ENCODE measurements at regions not wholly inside any gene's neighbourhood (a gene's known extent, or its start where the extent isn't known, plus 50 kb on each side); places are given as distances from the start of the nearest gene placed in this dataset.
A peak's percentile ranks its signal among the peaks of the same experiment; 100 is the strongest.

DNA sequence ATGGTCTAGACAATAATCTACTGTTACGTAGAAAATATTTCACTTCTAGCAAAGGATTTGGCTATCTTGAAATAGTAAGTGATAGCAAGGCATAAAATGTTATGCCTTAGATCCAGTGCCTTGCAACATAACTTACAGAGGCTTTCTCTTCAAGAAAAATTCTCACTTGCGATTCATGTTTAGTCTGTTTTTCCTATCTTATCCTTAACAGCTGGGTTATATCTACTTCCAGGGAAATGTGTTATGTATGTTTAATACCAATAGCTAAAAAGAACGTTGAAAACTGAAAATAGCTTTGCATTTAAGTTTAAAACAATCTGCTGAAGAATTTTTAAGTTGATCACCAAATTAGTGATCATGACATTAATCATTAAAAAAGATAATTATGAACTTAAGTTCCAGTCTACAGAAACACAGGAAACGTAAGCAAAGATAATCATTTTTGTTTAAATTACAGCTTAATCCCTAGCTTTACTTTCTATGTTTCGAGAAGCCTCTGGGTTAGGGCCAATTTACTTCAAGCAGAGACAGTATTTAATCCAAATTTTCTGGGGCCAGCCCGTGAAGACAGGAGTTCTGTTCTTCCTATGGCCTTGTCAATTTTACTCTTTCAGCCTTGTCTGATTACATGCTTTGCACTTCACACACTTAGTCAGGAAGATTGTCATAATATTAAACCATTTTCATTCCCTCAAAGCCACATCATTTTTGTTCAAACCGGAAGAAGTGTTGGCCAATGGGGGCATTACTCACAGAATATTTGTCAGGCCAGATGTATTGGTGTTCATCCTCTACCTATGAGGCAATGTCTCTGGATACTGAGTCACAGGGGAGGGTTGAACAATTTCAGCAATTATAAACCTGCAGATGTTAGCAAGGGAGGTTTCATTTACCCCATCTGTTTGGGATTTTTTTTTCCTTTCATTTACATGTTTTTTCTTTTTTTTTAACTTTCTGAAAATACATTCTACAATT is 1132.9 kb upstream of the ZEB2 start:
- no peak for FAIRE-seq

DNA sequence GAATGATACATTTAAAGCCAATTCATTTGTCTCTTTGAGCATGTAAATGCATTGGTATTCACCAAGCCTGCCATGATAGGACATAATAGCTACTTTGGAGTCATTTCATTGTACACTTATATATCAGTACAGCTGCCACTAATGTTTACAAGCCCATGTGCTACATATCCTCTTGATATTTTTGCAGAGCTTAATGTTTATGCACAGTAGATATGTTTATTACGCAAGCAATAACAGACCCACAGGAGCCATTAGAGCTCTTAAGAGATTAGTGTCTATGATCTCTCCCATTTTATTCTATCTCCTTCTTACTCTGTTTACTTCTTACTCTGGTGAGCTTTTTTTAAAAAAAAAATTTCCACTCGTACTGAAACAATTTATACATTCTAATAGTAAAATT is 1132.1 kb upstream of the ZEB2 start:
- no peak for FAIRE-seq

DNA sequence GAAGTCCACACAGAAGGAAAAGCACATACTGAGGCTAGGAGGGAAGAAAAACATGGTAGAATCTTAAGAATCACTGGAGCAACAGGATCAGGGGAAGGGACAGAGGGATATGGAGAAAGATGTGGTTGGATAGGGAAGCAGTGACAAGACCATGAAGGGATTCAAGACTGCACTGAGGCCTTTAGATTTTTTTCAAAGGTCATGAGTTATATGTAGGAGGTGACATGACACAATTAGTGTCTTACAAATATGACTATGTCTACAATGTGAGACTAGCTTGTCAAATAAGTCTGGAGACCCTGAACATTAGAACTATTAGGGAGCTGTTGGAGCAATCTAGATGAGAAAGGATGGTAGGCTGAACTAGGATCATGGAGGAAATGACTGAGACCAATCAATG is 1130.3 kb upstream of the ZEB2 start:
- FAIRE-seq = no peak

GRCh38 chr2:145649061-145649460 is 1129.1 kb upstream of the ZEB2 start:
- no peak for FAIRE-seq

DNA sequence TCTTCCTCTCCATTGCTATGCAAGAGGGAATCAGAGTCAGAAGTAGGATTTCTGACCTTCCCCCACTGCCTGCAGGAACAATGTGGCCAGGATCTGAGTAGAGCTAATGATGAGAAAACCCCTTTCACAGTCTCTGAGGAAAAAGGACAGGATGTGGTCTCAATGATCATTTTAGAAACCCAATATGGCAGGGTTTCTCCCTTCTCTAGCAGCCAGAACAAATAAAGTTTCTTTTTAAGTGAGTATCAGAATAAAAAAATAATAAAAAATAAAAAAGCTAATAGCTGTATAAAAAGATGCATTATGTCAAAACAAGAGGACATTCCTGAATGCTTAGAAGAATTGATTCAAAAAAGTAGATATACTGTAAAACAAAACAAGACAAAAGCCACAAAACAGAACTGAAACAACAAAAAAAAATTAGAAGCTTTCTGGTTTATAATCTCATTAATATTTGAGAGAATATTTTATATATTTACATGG is 1124.9 kb upstream of the ZEB2 start:
- peak; percentile 28 for FAIRE-seq

- no peak for FAIRE-seq
These were observed 1118.8 kb upstream of the ZEB2 start for GRCh38 chr2:145638675-145639074.

- no peak for FAIRE-seq
These were observed 1115.9 kb upstream of the ZEB2 start for GRCh38 chr2:145635706-145636427.

DNA sequence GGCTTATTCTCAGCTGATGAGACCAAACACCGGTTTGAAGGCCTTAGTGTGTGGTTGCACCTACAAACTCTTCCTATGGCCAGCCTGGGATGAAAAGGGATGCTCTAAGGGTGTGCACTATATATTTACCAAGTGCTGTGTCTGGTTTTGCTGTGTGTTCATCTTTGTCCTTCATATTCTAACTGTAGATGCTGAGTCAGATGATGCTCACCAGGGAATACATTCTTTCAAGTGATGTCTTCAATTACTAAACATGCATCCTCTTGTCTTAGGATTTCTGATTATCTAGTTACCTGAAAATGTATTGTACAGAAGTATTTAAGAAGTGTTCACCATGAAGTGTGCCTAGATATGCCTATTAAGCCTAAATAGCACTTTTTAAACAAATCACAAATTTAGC is 1111.6 kb upstream of the ZEB2 start:
- no peak for FAIRE-seq

- FAIRE-seq = no peak
These were observed 1106.4 kb upstream of the ZEB2 start for GRCh38 chr2:145626301-145626700.

DNA sequence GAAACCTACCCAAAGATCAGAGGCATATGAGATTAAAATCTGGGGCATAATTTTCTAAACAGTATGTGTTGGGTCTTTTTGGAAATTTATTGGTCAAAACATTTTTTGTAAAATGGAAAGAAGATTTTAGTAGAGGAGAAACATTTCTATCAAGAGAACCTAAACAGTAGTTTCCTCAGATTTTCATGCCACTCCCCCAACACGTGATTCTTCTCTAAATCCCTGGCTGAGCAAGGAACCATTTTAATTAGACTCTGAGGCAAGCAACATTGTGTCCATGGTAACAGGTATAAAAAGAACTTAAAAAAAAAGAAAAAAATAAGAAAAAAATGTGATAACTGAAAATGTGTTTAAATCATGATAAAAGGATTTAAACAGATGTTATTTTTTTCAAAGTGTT is 1105.2 kb upstream of the ZEB2 start:
- peak; percentile 19 for FAIRE-seq

DNA sequence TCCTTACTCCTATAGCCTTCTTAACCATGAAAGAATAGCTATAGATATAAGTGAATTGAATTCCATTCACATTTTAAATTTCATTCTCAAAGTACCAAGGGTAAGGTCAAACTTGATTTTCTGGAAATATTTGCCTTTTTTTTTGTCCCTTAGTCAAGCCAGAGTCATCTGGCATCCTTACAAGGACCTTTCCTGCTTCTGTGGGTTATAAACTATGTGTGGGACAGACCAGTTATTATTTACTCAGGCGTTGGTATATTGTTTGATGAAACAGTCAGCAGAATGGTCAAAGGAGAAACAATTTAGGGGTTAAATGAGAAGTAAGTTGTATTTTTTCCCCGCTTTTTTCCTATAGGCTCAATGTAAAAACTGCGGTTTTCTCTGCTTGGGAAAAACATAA is 1103.2 kb upstream of the ZEB2 start:
- no peak for FAIRE-seq

- FAIRE-seq = no peak
These were observed 1102.4 kb upstream of the ZEB2 start for GRCh38 chr2:145622285-145622684.

DNA sequence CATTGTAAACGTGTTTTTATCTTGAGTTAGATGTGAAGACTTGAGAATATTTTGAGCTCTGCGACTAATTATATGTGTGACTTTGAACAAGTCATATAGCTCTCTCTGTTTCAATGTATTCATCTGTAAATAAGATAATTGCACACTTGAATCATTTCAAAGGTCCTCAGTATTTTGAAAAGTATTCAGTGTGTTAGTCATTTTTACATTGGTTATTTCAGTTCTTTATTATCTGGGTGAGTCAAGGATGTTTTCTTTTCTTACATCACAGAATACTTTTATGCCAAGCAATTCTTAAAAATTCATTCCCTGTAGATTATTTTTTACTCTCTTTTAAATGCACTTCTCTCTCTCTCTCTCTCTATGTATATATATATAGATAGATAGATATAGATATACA is 1098.0 kb upstream of the ZEB2 start:
- no peak for FAIRE-seq

DNA sequence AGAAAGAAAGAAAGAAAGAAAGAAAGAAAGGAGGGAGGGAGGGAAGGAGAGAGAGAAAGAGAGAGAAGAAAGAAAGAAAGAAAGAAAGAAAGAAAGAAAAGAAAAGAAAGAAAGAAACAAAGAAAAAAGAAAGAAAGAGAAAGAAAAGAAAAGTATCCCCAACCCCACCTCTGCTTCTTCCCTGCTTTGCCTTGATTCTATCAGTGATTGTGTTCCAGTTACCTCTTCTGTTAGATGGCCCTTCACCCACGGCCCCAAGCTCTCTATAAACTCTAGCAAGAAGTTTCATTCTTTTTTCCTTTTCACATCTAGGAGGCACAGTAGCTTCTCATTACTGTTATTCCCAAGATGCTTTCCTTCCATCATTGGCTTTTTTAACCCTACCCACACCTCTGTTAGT is 1097.5 kb upstream of the ZEB2 start:
- FAIRE-seq = no peak

DNA sequence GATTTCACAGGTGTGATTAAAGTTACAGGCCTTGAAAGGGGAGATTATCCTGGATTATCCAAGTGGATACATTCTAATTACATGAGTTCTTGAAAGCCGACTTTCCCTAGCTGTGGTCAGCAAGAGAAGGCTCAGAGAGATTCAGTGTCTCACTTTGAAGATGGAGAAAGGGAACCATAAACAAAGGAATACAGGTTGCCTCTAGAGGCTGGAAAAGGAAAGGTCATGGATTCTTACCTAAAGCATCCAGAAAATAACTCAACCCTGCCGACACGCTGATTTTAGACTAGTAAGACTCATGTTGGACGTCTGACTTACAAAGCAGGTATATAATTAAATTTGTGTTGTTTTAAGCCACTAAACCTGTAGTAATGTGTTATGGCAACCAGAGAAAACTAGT is 1095.7 kb upstream of the ZEB2 start:
- FAIRE-seq = no peak

DNA sequence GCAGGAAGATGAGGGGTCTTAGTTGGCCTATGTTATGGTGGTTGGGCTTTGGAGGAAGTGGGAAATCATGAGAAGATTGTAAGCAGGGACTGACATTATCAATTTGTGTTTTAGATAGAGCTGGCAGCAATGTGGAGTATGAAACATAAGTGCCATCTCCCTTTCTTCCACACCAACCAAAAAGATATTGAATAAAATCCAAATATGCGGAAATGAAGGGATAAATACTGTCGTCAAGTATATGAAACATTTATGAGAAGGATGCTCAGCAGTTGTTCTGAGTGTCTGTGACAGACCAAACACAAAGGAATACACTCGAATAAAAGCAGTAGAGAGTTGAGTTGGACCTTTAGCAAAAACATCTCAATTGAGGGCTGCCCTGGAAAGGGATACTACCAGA is 1090.0 kb upstream of the ZEB2 start:
- FAIRE-seq = no peak

DNA sequence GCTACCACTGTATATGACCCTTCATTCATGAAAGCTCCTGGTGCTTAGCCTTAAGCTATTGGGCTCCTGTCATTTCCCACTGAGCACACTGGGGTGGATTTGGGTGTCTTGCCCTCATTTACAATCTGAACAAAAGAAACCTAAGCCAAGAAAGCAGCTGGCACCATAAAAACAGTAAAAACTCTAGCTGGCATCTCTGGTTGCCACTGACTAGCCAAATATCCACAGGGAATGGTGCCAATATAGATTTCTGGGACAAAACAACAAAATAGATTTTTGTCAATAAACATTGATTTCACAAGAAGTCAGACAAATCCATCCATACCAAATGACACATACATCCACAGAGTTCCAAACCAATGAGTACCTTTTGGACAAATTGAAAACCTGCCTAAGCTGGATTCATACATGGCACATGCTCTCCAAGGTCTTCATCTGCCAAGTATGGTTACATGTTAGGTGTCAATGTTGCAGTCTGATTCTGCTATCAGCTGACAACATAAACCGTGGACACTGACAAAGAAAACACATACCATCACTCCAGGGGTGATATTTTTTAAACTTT is 1081.5 kb upstream of the ZEB2 start:
- no peak for FAIRE-seq

DNA sequence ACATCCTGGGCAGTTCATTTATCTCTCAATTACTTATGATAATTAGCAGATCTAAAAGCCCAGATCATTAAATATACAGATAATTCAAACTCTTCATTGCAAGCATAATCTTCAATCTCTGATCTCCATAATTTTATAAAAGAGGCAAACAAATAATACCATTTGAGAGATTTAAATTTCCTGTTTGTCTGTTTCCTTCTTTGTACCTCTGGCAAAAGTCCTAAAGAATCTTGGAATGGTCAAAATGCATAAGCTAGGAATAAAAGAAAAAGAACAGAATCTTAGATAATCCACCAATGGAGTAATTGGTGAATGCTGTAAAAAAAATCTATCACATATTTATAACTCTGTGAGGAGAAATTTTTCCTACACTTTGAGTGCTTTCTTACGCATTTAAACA is 1080.9 kb upstream of the ZEB2 start:
- no peak for FAIRE-seq

DNA sequence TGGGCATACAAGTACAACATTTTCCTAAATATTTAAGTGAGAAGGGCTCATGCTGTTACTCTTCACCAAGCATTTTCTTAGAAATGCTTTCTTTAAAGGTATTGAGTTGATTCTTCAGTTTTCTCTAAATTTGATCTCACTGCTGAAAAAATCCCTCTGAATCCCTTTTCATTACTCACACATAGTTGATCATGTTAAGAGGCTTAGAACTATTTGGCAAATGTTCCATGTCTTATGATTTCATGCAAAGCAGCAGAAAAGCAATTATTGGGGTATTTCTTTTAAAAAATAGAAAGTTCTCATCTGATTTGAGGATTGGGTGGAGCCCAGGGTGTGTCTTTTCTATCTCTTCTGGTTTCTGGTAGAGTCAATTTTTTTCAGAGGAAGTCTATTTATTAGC is 1079.8 kb upstream of the ZEB2 start:
- FAIRE-seq = no peak

GRCh38 chr2:145598434-145598833 is 1078.5 kb upstream of the ZEB2 start:
- FAIRE-seq = no peak

DNA sequence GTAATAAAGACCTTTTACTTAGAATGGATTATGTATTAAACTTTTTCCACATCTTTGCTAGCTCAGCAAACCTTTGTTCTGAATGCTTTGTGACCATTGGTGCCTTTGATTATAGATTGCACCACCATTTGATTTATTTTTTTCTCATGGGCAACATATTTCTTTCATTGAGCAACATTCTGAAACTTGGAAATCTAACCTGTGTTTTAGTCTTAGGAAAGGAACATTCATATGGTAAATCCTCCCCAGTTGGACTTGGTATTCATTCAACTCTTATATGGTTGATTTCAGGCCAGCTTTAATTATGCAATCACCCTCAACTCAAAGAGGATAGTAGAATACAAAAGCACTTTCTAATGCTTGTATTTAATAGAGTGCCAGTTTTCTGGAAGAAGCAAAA is 1077.9 kb upstream of the ZEB2 start:
- no peak for FAIRE-seq

DNA sequence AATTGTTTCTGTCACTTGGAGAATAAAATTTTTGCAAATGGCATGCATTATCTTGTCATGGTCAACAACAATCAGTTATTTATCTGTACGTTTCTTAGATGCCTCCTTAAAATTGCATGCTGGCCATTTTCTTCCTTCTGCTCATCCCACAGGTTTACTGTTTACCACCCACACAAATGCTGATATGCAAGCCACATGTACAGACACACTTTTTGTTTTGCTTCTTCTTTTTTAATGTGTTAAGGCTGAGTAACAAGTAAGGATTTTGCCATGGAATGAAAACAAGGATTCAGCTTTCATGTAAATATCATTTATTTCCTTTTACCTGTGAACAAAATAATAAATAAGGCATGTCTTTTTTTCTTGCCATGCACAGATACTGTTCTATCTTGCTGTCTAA is 1077.1 kb upstream of the ZEB2 start:
- no peak for FAIRE-seq

DNA sequence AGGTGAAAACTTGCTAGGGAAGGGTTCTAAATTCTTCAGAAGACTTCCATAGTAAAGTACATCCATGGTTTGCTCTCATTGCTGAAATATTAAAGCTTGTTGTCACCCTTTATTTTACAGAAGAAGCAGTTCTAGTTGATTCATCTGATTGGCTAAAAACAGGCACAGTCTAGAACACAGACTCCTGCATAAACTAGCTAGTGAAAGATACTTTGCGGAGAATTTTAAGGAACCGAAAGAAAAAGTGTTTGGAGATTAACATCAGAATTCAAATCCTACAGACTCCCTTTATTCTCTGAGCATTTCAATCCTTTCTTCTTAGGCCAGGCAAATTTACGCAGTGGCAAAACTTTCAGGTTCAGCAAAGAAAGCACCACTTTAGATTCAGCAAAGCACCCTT is 1076.5 kb upstream of the ZEB2 start:
- FAIRE-seq = no peak

- FAIRE-seq = no peak
These were observed 1075.4 kb upstream of the ZEB2 start for GRCh38 chr2:145595296-145595695.

All from TTC549 (cell line).